Mammary epithelial cell (primary cell): ENCODE measurements at regions not wholly inside any gene's neighbourhood (a gene's known extent, or its start where the extent isn't known, plus 50 kb on each side); places are given as distances from the start of the nearest gene placed in this dataset.

Experiments
- CTCF ChIP-seq, 2 donors: IDR thresholded peaks in 1 of 2; conservative IDR thresholded peaks in 1 of 2; 2 replicates each; pipeline ENCODE4 v1.5.1; 2011 to 2012; ENCODE audit warnings: inconsistent platforms in 2 of 2, low read length in 2 of 2, mild to moderate bottlenecking in 2 of 2, control low read depth in 1 of 2, low read depth in 1 of 2; ENCODE audit not compliant: insufficient read depth in 1 of 2; ENCODE audit errors: extremely low read depth in 1 of 2
- EZH2 ChIP-seq: IDR thresholded peaks from 2 replicates; pipeline ENCODE4 v1.6.1; 2012; ENCODE audit warnings: low read length, inconsistent platforms, borderline replicate concordance

DNA sequence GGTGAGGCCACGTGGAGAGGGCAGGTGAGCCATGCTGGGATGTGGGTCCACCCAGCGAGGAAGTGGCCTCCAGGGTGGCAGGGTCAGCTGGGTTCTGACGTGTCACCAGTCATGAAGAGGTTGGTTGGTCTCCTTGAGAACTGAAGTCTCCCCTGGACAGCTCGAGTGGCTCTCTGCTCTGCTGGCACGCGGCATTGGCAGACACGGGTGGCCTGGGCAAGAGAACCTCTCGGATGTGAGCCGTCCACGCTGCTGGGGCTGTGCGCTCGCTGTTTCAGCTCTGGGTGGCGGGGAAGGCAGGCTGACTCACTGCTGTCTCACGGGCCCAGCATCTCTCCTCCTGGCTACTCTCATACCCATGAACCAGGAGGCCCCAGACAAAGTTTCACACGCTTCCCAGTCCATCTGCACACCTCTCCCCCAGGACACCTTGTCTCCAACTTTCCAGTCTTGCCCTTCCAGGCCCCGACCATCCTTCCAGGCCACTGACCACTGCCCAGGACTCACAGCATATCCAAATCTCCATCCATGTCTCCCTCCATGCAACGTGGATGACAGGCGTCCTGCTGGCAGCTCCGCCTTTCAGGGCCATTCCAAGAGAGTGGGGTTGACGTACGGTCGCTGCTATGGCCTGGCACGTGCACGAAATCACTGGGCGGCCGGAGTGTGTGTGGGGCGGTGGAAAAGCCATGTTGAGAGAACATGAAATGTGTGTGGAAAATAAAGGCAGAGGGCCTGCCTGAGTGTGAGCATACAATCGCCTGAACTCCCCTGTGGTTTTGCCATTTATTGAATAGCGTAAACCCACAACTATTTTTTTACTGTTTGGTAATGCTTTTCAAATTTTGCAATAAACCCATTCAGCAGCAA lies 145.0 kb upstream of the COL5A1 start:
- TF ChIP-seq CTCF (conservative IDR thresholded peaks at IDR 0.05 in 1 of 2, IDR thresholded peaks at IDR 0.05 in 1 of 2; ENCODE audit: extremely low read depth in 1 of 2, insufficient read depth in 1 of 2, low read depth in 1 of 2, low read length in 2 of 2) (no peak), EZH2 (no peak)
